ENCODE measurements at regions not wholly inside any gene's neighbourhood (a gene's known extent, or its start where the extent isn't known, plus 50 kb on each side); places are given as distances from the start of the nearest gene placed in this dataset.
A peak's percentile ranks its signal among the peaks of the same experiment; 100 is the strongest.

GRCh38 chr3:14273901-14274611 is 95.4 kb downstream of the LSM3 start:
- no peak overlapping the region for H3K4me3 ChIP-seq (replicated peaks in 1 of 2; ENCODE audit: low read depth in 2 of 2, low read length in 2 of 2)
- DNase-seq (ENCODE audit: low read depth in 2 of 2), result peak in 1 of 2 donors; percentile 17
- TF ChIP-seq, protein P1, sequence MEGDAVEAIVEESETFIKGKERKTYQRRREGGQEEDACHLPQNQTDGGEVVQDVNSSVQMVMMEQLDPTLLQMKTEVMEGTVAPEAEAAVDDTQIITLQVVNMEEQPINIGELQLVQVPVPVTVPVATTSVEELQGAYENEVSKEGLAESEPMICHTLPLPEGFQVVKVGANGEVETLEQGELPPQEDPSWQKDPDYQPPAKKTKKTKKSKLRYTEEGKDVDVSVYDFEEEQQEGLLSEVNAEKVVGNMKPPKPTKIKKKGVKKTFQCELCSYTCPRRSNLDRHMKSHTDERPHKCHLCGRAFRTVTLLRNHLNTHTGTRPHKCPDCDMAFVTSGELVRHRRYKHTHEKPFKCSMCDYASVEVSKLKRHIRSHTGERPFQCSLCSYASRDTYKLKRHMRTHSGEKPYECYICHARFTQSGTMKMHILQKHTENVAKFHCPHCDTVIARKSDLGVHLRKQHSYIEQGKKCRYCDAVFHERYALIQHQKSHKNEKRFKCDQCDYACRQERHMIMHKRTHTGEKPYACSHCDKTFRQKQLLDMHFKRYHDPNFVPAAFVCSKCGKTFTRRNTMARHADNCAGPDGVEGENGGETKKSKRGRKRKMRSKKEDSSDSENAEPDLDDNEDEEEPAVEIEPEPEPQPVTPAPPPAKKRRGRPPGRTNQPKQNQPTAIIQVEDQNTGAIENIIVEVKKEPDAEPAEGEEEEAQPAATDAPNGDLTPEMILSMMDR (IDR thresholded peaks at IDR 0.05; ENCODE audit: low read depth, low read length), result no peak

DNA sequence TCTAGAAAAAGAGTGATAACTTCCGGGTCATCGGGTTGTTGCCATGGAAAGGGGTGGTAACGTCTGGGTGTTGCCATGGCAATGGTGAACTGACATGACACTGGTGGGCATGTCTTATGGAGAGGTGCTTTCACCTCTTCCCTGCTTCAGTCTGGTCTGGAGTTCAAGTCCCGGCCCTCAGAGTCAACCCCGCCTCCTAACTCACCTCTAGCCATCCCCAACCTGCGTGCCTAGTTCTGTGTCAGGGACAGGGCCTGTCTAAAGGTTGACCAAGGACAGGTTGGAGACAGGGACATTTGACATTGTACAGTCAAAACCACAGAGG is 96.0 kb downstream of the LSM3 start:
- no peak overlapping the region for H3K4me3 ChIP-seq (replicated peaks in 1 of 2; ENCODE audit: low read depth in 2 of 2, low read length in 2 of 2)
- no peak for DNase-seq (ENCODE audit: low read depth in 2 of 2)
- TF ChIP-seq, protein P1 (IDR thresholded peaks at IDR 0.05; ENCODE audit: low read depth, low read length), result no peak

GRCh38 chr3:14274999-14275961 is 96.7 kb downstream of the LSM3 start:
- TF ChIP-seq, protein P1 (IDR thresholded peaks at IDR 0.05; ENCODE audit: low read depth, low read length), result peak; percentile 35
- H3K4me3 ChIP-seq (replicated peaks in 1 of 2; ENCODE audit: low read depth in 2 of 2, low read length in 2 of 2), result no peak overlapping the region
- DNase-seq (ENCODE audit: low read depth in 2 of 2), result peak; percentile 24 to 32

- TF ChIP-seq, protein P1 (IDR thresholded peaks at IDR 0.05; ENCODE audit: low read depth, low read length), result no peak
- H3K4me3 ChIP-seq (replicated peaks in 1 of 2; ENCODE audit: low read depth in 2 of 2, low read length in 2 of 2), result no peak overlapping the region
- DNase-seq (ENCODE audit: low read depth in 2 of 2), result no peak
Observed at GRCh38 chr3:14275962-14276909, 97.6 kb downstream of the LSM3 start.

DNA sequence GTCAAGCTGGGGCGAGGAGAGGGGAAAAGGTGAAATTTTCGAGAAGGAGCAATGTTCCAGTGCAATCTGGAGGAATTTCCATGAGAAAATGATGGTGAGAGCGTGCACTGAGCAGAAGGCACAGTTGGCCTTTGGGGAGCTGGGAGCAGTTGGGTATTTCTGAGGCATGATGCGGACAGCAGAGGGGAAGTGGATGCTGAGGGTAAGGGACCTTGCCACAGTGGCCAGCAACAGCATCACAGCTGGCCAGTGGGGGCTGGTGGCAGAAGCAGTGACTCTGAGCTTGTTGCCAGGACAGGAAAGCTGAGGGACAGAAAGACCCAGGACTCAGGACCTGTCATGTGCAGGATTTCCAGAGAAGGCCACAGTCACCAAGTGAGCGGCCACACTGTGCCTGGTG is 98.9 kb downstream of the LSM3 start:
- DNase-seq (ENCODE audit: low read depth in 2 of 2), result no peak
- no peak overlapping the region for H3K4me3 ChIP-seq (replicated peaks in 1 of 2; ENCODE audit: low read depth in 2 of 2, low read length in 2 of 2)
- TF ChIP-seq, protein P1 (IDR thresholded peaks at IDR 0.05; ENCODE audit: low read depth, low read length), result no peak

GRCh38 chr3:14278265-14278798 is 99.7 kb downstream of the LSM3 start:
- no peak for DNase-seq (ENCODE audit: low read depth in 2 of 2)
- H3K4me3 ChIP-seq (replicated peaks in 1 of 2; ENCODE audit: low read depth in 2 of 2, low read length in 2 of 2), result no peak overlapping the region
- TF ChIP-seq, protein P1 (IDR thresholded peaks at IDR 0.05; ENCODE audit: low read depth, low read length), result no peak

Measured in cardiac fibroblast (primary cell).